NCI-H226 (cell line): ENCODE measurements at regions not wholly inside any gene's neighbourhood (a gene's known extent, or its start where the extent isn't known, plus 50 kb on each side); places are given as distances from the start of the nearest gene placed in this dataset.
A peak's percentile ranks its signal among the peaks of the same experiment; 100 is the strongest.

Experiments used
- DNase-seq: peaks from one replicate; pipeline ENCODE4 v3.0.0-alpha.2; 2015

DNA sequence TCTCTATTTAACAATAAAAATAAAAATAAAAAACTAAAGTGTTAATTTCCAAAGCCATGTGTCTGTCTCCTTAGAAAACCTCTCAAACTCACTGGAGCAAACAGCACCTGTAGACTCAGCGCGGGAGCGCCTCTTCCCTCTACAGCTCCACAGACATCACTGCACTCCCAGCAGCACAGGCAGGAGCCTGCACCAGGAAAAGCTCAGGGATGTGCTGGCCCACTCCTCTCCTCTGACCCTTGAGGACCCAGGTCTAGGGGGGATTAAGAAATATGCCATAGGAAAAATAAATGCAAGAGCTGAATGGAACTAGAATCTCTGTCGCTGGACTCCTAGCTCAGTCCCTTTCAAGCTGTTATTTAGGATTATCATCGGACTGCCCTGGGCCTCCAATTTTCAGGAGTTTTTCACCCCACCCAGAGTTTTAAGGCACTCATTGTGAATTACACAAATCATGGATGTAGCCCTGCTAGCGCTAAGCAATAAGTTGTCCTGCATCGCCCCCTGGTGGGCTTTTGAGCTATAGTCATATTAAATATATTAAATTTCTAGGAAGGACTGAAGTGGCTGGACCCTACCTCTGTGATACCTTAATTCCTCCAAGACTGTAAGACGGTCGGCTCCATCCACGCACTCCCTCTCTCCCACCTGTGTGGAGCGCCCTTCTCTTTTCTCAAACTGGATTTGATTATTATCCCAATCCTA lies 333.9 kb downstream of the UQCRFS1 start:
- DNase-seq, result peak; percentile 26

DNA sequence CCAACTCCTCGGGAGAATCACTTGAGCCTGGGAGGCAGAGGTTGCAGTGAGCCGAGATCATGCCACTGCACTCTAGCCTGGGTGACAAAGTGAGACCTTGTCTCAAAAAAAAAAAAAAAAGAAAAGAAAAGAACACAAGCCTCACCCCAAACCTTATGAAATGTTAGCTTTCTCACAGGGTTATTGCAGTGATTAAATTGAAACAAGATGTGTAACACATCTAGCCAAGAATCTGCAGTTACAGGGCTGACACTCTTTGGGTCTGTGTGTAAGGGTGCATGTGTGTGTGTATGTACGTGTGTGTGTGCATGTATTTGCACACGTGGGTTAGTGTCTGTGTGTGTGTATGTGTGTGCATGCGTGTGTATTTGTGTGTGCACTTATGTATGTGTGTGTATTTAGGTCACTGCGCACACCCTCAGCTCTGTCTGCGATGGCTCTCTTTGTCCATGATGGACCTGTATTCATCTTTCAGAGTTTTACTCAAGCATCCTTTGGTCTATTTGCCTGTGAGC lies 336.3 kb downstream of the UQCRFS1 start:
- no peak for DNase-seq

DNA sequence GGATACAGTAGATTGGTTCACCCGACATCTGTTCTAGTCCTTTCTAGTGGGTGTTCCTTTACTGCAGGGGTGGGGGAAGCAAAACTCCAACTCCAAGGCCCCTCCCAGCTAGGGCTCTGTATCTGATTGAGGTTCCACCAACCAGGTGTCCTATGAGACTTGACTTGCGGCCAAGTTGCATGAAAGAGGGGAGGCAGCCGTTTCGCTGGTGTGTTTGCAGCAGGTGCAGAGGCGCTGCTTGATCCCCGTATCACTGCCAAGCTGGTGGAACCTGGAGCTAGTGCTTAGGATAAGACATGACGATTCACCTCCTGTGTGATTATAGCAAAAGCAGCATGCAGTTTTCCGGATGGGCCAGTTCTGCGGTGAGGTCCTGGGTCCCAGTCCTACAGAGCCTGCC lies 338.2 kb downstream of the UQCRFS1 start:
- no peak for DNase-seq

GRCh38 chr19:28873301-28873700 lies 339.6 kb downstream of the UQCRFS1 start:
- no peak for DNase-seq

DNA sequence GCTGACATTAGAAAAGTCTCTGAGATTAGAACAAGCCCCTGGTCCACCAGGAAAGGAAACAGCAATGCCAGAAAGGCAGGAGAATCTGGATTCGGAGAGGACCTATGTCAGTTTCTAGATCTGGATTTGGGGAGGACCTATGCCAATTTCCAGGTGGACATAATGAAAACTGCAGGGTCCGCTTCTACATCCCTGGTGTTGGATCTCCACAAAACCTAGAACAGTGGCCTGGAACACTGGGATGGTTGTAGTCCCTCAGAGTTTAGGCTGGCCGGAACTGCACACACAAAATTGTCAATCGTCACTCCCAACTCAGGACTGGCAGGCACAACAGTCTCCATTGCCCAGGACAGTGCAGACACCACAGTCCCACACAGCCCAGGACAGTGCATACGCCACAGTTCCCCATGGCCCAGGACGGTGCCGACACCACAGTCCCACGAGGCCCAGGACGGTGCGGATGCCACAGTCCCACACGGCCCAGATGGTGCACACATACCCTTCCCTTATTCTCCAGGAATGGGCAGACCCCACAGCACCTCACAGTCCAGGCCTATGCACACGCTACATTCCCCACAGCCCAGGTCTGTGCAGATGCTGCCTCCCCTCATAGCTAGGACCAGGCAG lies 341.7 kb downstream of the UQCRFS1 start:
- DNase-seq, result no peak

DNA sequence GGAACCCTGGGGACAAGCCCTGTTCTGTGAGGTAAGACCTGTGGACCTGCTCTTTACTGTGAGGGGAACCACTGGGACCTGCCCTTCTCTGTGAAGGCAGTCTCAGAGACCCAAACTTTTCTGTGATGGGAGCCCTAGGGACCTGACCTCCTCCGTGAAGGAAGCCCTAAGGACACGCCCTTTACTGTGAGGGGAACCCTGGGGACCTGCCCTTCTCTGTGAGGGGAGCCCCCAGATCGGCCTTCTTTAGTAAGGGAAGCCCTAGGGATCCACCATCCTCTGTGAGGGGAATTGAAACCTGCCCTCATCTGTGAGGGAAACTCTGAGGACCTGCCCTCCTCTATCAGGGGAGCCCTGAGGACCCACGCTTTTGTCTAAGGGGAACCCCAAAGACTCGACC lies 343.5 kb downstream of the UQCRFS1 start:
- DNase-seq, result no peak

- no peak for DNase-seq
Measured at GRCh38 chr19:28868836-28869235, 344.1 kb downstream of the UQCRFS1 start.

DNA sequence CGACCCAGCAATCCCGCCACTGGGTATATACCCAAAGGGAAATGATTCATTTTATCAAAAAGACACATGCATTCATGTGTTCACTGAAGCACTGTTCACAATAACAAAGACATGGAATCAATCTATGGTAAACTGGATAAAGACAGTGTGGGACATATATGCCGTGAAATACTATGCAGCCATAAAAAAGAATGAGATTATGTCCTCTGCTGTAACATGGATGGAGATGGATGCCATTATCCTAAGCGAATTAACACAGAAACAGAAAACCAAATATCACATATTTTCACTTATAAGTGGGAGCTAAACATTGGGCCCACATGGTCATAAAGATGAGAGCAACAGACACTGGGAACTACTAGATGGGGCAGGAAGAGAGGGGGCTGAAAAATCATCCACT lies 345.0 kb downstream of the UQCRFS1 start:
- no peak for DNase-seq

- peak; percentile 73 for DNase-seq
Measured at GRCh38 chr19:28864577-28865042, 348.3 kb downstream of the UQCRFS1 start.

DNA sequence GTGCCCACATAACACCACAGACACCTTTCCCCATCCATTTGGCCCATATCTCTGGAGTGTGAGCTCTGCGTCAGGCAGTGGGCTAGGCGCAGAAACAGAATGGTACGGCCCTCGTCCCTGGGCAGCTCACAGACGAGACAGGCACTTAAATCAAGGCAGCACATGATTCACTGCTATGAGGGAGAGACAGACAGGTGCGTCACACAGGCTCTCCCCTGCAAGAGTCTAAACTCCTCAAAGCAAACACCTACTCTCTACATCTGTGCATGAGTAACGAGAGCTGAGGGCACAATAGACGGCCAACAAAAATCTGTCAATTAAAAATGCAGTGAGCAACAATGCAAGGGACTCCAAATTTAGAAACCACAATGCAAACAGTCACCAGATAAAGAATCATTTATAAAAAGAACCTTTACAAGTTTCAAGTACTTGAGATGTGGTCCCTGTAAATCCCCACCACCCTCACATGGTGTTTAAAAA lies 348.9 kb downstream of the UQCRFS1 start:
- DNase-seq, result peak; percentile 8

- DNase-seq, result peak; percentile 59
Measured at GRCh38 chr19:28862238-28862637, 350.7 kb downstream of the UQCRFS1 start.

DNA sequence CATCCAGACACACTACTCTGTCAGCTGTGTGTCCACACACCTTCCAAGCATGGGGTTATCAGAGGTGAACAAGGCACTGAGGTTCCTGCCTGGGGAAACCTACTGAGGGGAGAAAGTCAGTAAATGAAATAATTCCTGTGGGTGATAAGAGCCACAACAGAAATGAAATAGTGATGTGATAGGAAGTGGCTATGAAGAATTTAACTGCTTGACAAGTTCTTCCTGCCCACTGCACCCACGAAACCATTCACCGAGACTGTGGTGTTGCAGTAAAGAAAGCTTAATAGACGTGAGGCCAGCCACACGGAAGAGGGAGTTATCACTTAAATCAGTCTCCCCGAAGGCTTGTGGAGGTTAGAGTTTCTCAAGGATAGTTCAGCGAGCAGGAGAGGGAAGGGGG lies 353.1 kb downstream of the UQCRFS1 start:
- peak; percentile 56 for DNase-seq

DNA sequence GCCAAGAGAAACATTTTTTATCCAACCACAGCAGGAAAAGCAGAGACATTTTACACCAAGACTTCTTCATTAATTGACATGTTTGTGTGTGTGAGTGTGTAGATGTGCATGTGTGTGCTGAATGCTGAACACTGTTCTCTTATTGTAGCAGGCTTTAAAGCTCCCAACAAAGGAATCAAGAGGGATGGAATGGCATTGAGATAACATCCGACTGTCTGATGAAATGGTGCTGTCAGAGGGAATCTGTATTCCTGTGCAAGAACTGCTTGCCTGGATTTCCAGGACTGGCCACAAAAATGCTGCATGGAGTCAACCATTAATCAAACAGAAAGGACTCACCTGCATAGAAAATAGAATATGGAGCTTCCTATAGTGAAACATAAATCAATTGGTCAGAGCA lies 354.0 kb downstream of the UQCRFS1 start:
- peak; percentile 22 for DNase-seq

DNA sequence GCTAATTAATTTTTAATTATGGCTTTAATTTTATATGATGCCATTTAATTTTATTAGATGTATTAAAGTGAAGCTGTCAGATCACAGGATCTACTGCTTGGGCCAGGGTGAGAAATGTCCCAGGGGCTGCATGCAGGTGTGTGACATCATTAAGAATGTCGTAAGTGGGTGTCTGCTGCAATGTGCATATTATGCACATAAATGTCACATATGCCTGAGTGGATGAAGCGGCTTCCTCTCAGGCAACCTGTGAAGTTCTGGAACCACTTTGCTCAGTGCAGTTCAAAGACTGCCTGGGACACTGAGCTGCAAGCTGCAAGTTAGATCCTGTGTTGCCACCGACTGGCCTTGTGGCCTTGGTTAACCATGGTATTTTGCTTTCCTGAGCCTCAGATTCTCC lies 355.0 kb downstream of the UQCRFS1 start:
- DNase-seq, result no peak

DNA sequence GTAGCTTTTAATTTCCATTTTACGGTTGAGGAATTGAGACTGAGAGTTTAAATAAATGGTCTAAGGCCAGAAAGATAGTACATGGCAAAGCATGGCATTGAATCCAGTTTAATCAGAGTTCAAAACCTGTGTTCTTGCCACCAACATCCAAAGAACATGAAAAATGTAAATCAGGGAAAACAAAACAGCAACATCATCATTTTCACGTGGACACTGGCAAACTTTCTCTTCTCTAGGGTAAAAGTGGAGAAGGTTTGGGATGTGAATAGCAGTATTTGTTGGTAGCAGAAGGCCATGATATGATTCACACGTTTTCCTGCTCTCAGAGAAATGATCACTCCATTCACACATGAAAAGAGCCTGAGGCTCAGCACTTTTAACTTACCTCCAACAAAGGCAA lies 357.7 kb downstream of the UQCRFS1 start:
- DNase-seq, result no peak

- DNase-seq, result peak; percentile 81
Measured at GRCh38 chr19:28847468-28847867, 365.5 kb downstream of the UQCRFS1 start.

DNA sequence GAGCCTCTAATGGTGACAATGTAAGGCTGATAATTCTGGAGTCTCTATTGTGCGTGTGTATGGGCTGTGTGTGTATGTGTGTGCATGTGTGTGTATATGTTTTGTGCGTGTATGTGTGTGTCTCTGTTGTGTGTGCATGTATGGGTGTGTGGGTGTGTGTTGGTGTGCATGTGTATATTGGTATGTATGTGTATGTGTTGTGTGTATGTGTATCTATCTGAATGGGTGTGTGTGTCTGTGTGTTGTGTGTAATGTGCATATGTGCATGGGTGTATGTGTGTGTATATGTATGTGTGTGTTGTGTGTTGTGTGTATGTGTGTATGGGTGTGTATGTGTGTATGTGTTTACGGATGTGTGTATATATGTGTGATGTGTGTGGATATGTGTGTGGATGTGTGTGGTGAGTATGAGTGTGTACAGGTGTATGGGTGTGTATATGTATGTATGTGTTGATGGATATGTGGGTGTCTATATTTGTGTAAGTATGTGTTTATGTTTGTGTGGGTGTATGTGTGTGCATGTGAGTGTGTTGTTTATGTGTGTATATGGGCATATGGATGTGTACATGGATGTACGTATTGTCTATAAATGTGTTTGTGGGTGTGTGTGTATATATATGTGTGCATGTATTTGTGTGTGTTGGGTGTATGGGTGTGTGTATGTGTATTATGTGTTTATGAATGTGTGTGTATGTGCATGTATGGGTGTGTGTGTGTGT lies 366.7 kb downstream of the UQCRFS1 start:
- DNase-seq, result no peak

DNA sequence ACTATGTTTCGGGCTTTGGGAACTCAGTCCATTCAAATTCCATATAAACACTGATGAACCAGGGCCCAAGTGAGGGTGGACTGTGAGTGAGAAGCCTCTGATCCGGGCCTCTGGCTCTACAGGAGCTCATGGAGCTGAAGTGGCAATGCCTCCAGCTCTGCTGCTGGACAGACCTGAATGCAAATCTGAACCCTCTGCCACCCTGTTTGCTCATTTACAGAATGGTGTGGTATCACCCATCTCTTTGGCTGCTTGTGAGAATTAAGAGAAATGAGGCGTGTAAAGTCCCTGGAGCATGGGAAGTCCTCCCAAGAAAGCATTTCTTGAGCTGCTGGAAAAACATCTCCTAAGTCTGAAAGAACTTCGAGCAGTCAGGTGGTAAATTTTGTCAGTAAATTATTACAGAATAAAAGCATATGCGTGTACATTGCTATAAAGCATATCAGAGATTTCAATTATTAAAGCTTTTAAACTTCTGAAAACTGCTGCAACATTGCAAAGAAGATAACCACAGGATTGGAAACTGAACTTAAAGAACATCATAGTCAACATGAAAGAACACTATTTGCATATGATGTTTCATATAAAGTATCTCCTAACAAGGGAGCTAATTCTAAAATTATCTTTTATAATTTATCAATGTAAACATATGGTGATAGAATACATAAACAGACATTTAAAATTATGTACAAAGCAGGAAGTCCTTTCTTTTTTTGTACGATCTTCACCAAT lies 369.0 kb downstream of the UQCRFS1 start:
- DNase-seq, result no peak

- DNase-seq, result no peak
Measured at GRCh38 chr19:28841531-28841930, 371.4 kb downstream of the UQCRFS1 start.

- DNase-seq, result no peak
Measured at GRCh38 chr19:28840891-28841290, 372.1 kb downstream of the UQCRFS1 start.

DNA sequence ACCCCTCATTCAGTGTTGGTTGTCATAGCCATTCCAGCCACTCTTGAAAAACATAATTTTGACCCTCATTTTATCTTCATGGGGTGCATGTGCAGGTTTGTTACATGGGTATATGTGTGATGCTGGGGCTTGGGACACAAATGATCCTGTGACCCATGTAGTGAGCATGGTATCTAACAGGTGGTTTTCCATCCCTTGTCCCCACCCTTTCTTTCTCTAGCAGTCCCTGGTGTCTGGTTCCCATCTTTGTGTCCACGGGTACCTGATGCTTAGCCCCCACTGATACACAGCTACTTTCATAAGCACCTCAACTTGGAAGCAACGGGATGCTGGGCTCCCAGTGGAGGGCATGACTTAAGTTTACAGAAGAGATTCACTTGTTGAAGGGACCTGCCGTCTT lies 373.5 kb downstream of the UQCRFS1 start:
- DNase-seq, result no peak

GRCh38 chr19:28838909-28839308 lies 374.0 kb downstream of the UQCRFS1 start:
- DNase-seq, result no peak

DNA sequence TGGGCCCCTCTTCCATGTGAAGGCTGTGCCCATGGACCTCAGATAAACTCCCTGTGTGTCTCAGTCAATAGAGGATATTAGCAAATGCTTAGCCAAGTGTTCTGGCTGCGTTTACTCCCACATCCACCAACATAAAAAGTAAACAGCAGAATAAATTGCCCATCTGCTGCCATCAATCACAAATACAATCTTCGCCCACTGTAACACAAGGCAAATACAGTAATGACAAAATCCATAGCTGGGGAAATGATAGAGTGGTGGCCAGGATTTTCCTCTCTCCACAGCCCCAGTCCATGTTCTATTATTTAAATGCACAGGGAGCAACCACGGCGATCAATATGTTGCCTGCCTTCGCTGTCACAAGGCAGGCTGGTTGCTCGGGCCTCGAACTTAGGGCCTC lies 376.5 kb downstream of the UQCRFS1 start:
- DNase-seq, result no peak
